Suprapubic skin (tissue), 3 donors: ENCODE measurements at regions not wholly inside any gene's neighbourhood (a gene's known extent, or its start where the extent isn't known, plus 50 kb on each side); places are given as distances from the start of the nearest gene placed in this dataset.

Source experiments
- CTCF ChIP-seq, 2 donors: fragments of 200-600 bp in 1 of 2; fragments of 450-650 bp in 1 of 2; sonication (generic) in 1 of 2; IDR thresholded peaks; one replicate each; pipeline ENCODE4 v1.5.1; 2016 to 2019; ENCODE audit warnings: antibody characterized with exemption in 2 of 2, mild to moderate bottlenecking in 1 of 2, moderate library complexity in 1 of 2
- EP300 ChIP-seq: sonication (generic); formaldehyde crosslinking; IDR thresholded peaks from one replicate; pipeline ENCODE4 v1.6.1; 2017; ENCODE audit warnings: antibody characterized with exemption
- POLR2A ChIP-seq, 2 donors: fragments of 450-650 bp; IDR thresholded peaks; one replicate each; pipeline ENCODE4 v1.6.1; 2017; ENCODE audit warnings: antibody characterized with exemption in 2 of 2, mild to moderate bottlenecking in 2 of 2, moderate library complexity in 2 of 2

GRCh38 chr7:53100091-53100490, 64.7 kb downstream of the POM121L12 start:
- TF ChIP-seq EP300 (no peak), CTCF (IDR thresholded peaks at IDR 0.05) (no peak), POLR2A (IDR thresholded peaks at IDR 0.05) (no peak)
